ENCODE measurements at regions not wholly inside any gene's neighbourhood (a gene's known extent, or its start where the extent isn't known, plus 50 kb on each side); places are given as distances from the start of the nearest gene placed in this dataset.
"Not testable (repeated sequence)": the region's sequence is repeated elsewhere in the genome, so short reads cannot be mapped to it uniquely, and the experiment has no call there.

DNA sequence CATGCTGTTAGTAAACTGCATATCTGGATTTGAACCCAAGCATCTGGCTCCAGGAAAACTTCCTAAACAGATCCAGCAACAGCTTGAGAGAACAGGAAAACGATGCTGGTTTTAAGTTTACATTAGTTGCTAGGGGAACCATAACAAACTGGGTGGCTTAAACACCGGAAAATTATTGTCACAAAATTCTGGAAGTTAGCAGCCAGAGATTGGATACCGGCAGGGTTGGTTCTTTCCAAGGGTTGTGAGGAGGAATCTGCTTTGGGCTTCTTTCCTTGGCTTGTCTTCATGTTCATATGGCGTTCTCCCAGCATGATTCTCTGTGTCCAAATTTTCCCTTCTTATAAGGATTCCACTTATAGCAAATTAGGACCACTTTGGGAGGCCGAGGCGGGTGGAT lies 276.9 kb upstream of the TOM1L1 start:
- H3K4me3 ChIP-seq = no peak overlapping the region
- no peak for DNase-seq
- peaks cover 0 to 2% (median 0%) of the 10 kb centered on the region in 4 donors for H3K9me3 ChIP-seq
- no peaks in the 10 kb centered on the region for H3K36me3 ChIP-seq
- no peaks in the 10 kb centered on the region for H3K27me3 ChIP-seq
- H3K27ac ChIP-seq = no peak overlapping the region
- whole genome bisulfite sequencing, 2 donors = 72 to 76% methylated on average over 6 of the region's 6 CpGs
- intact Hi-C loops (cut with DNase I) = no loop called here
- H3K4me1 ChIP-seq = no peaks in the 10 kb centered on the region
- TF ChIP-seq, protein P1, sequence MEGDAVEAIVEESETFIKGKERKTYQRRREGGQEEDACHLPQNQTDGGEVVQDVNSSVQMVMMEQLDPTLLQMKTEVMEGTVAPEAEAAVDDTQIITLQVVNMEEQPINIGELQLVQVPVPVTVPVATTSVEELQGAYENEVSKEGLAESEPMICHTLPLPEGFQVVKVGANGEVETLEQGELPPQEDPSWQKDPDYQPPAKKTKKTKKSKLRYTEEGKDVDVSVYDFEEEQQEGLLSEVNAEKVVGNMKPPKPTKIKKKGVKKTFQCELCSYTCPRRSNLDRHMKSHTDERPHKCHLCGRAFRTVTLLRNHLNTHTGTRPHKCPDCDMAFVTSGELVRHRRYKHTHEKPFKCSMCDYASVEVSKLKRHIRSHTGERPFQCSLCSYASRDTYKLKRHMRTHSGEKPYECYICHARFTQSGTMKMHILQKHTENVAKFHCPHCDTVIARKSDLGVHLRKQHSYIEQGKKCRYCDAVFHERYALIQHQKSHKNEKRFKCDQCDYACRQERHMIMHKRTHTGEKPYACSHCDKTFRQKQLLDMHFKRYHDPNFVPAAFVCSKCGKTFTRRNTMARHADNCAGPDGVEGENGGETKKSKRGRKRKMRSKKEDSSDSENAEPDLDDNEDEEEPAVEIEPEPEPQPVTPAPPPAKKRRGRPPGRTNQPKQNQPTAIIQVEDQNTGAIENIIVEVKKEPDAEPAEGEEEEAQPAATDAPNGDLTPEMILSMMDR (IDR thresholded peaks at IDR 0.05) = no peak
- TF ChIP-seq POLR2A (IDR thresholded peaks at IDR 0.05) (no peak), EP300 (IDR thresholded peaks at IDR 0.05) (no peak), POLR2AphosphoS5 (IDR thresholded peaks at IDR 0.05) (no peak)

DNA sequence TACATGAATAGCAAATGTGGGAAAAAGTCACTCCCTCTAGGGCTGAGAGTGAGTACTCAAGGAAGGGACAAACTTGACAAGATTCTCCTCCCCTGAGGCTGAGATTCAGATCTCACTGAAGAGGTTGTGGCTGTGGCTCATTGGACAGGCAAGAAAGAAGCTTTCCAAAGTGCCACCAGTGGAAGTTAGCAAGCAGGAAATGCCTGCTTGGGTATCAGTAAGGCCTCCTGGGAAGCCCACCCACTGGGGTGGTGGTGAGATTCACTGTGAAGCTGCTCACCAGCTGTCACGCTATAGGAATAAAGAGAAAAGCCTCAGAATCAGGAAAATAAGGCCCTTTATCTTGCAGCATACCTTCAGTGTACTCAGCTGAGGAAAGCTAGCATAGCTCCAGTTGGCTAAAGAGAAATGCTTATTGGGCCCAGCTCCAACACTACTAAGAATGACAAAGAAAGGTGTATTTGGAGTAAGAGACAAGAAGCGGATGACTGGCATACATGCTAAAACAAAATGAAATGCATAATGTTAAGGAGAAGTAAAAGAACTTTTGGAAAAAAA lies 274.4 kb upstream of the TOM1L1 start:
- DNase-seq = no peak
- H3K27ac ChIP-seq = no peak overlapping the region
- TF ChIP-seq EP300 (IDR thresholded peaks at IDR 0.05) (no peak), POLR2A (IDR thresholded peaks at IDR 0.05) (no peak), POLR2AphosphoS5 (IDR thresholded peaks at IDR 0.05) (no peak)
- TF ChIP-seq, protein P1 (IDR thresholded peaks at IDR 0.05) = no peak
- no peaks in the 10 kb centered on the region for H3K27me3 ChIP-seq
- intact Hi-C loops (cut with DNase I) = no loop called here
- no peaks in the 10 kb centered on the region for H3K36me3 ChIP-seq
- H3K4me3 ChIP-seq = no peak overlapping the region
- H3K4me1 ChIP-seq = no peaks in the 10 kb centered on the region
- 65 to 67% methylated on average over 2 of the region's 2 CpGs for WGBS, 2 donors
- H3K9me3 ChIP-seq = no peaks in the 10 kb centered on the region

DNA sequence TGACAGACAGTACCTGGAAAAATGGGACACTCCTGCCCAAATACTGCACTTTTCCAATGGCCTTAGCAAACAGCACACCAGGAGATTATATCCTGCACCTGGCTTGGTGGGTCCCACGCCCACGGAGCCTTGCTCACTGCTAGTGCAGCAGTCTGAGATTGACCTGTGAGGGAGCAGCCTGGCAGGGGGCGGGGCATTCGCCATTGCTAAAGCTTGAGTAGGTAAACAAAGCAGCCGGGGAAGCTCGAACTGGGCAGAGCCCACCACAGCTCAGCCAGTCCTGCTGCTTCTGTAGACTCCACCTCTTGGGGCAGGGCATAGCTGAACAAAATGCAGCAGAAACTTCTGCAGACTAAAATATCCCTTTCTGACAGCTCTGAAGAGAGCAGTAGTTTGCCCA lies 261.2 kb upstream of the TOM1L1 start:
- intact Hi-C loops (cut with DNase I) = not testable (repeated sequence)

DNA sequence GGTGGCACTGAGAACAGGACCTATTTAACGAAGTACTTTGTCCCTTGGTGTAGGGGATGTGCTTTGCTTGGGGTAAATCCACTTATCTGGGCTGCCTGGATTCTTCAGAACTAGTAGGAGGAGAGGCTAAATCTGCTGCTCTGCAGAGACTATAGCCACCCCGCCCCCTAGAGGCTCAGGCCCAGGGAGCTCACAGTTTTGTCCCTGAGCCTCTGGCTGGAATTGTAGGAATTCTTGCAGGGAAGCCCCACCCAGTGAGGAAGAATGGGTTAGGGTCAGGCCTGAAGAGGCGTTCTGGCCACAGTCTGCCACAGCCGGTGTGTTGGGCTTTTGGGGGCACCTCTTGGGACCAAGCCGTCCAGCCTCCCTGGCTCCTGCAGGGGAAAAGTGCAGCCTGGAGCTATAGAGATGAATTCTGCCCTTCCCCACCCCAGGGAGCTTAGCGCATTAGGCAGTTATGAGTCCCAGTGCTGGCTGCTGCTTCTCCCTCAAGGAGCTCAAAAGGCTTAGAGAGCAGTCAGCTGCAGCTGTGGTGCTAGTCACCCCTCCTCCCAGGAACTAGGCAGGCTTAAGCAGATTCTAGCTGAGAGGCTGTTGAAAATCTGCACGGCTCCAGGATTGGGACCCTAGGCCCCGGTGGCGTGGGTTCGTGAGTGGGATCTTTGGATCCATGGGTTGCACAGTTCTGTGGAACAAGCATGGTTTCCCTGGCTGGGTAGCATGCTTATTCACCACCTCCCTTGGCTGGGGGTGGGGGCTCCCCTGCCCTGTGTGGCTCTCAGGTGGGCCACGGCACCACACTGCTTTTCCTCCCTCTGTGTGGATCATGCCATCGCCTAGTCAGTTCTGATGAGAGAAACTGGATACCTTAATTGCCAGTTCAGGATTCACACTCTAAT lies 237.4 kb upstream of the TOM1L1 start:
- no peak overlapping the region for H3K4me3 ChIP-seq
- H3K27ac ChIP-seq = no peak overlapping the region
- WGBS, 2 donors = 90 to 93% methylated on average over 12 of the region's 12 CpGs
- TF ChIP-seq POLR2A (IDR thresholded peaks at IDR 0.05) (no peak), EP300 (IDR thresholded peaks at IDR 0.05) (no peak), POLR2AphosphoS5 (IDR thresholded peaks at IDR 0.05) (no peak)
- TF ChIP-seq, protein P1 (IDR thresholded peaks at IDR 0.05) = no peak
- no peak for DNase-seq
- H3K36me3 ChIP-seq = no peaks in the 10 kb centered on the region
- intact Hi-C loops (cut with DNase I) = no loop called here
- H3K4me1 ChIP-seq = no peaks in the 10 kb centered on the region
- H3K9me3 ChIP-seq = peaks cover 0 to 3% (median 0%) of the 10 kb centered on the region in 4 donors
- no peaks in the 10 kb centered on the region for H3K27me3 ChIP-seq

More for the DNA sequence above, 261.2 kb upstream of the TOM1L1 start:
- WGBS, 2 donors = 80 to 90% methylated on average over 6 of the region's 6 CpGs
- not testable (repeated sequence) for H3K27me3 ChIP-seq, H3K9me3 ChIP-seq, DNase-seq, H3K4me3 ChIP-seq, H3K4me1 ChIP-seq, H3K27ac ChIP-seq, H3K36me3 ChIP-seq

DNA sequence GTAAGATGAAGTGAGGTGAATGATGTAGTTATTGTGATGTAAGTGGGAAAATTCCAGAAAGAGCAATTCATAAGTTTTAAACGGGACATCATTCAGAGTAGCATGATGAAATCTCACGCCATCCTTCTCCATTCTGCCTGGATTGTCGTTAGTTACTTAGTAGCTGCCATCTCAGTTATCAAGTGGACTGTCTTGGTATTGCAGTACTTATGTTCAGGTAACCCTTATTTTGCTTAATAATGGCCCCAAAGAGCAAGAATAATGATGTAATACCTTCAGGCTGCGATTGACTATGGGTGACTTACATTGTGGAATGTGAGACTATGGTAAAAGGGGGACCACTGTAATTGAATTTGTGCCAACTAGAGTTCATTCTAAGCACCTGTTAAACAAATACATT lies 234.1 kb upstream of the TOM1L1 start:
- TF ChIP-seq, protein P1 (IDR thresholded peaks at IDR 0.05) = no peak
- TF ChIP-seq POLR2A (IDR thresholded peaks at IDR 0.05) (no peak), POLR2AphosphoS5 (IDR thresholded peaks at IDR 0.05) (no peak), EP300 (IDR thresholded peaks at IDR 0.05) (no peak)
- intact Hi-C loops (cut with DNase I) = no loop called here
- WGBS, 2 donors = 80 to 87% methylated on average over 4 of the region's 4 CpGs

More for the DNA sequence above, 234.1 kb upstream of the TOM1L1 start:
- no peak for DNase-seq
- H3K4me1 ChIP-seq = no peaks in the 10 kb centered on the region
- peaks cover 0 to 3% (median 0%) of the 10 kb centered on the region in 4 donors for H3K9me3 ChIP-seq
- H3K27me3 ChIP-seq = no peaks in the 10 kb centered on the region
- no peaks in the 10 kb centered on the region for H3K36me3 ChIP-seq
- no peak overlapping the region for H3K27ac ChIP-seq
- H3K4me3 ChIP-seq = no peak overlapping the region
